ENCODE measurements at regions not wholly inside any gene's neighbourhood (a gene's known extent, or its start where the extent isn't known, plus 50 kb on each side); places are given as distances from the start of the nearest gene placed in this dataset.
A peak's percentile ranks its signal among the peaks of the same experiment; 100 is the strongest.

- no peak for DNase-seq
These were observed 548.1 kb downstream of the LTN1 start for GRCh38 chr21:28444557-28444956.

- DNase-seq = no peak
These were observed 548.6 kb downstream of the LTN1 start for GRCh38 chr21:28444111-28444510.

DNA sequence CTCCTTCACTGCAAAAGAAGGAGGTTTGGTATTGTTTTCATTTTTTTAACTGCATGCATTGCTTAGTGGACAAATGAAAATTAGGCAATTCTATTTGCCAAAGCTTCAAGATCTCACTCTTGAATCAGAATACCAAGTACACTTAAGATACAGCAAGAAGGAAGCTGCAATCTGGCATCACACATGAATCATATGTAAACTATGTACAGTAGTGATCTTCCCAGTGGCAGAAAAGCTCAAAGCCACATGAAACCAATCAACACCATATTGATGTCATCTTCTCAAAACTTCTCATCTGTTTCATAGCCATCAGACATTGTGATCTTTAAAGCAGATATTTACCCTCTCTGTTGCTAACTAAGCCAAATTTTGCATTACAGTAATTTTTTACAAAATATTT lies 550.1 kb downstream of the LTN1 start:
- DNase-seq = no peak

- DNase-seq = no peak
These were observed 550.6 kb downstream of the LTN1 start for GRCh38 chr21:28442085-28442484.

GRCh38 chr21:28439788-28440187 lies 552.9 kb downstream of the LTN1 start:
- no peak for DNase-seq

- no peak for DNase-seq
These were observed 553.4 kb downstream of the LTN1 start for GRCh38 chr21:28439251-28439650.

GRCh38 chr21:28437061-28437460 lies 555.6 kb downstream of the LTN1 start:
- no peak for DNase-seq

GRCh38 chr21:28436286-28436932 lies 556.3 kb downstream of the LTN1 start:
- DNase-seq = no peak

- DNase-seq = no peak
These were observed 561.0 kb downstream of the LTN1 start for GRCh38 chr21:28431527-28432200.

GRCh38 chr21:28431022-28431421 lies 561.7 kb downstream of the LTN1 start:
- DNase-seq = no peak

GRCh38 chr21:28429161-28429560 lies 563.5 kb downstream of the LTN1 start:
- no peak for DNase-seq

GRCh38 chr21:28427394-28428022 lies 565.2 kb downstream of the LTN1 start:
- DNase-seq = no peak

- DNase-seq = no peak
These were observed 566.1 kb downstream of the LTN1 start for GRCh38 chr21:28426545-28426944.

DNA sequence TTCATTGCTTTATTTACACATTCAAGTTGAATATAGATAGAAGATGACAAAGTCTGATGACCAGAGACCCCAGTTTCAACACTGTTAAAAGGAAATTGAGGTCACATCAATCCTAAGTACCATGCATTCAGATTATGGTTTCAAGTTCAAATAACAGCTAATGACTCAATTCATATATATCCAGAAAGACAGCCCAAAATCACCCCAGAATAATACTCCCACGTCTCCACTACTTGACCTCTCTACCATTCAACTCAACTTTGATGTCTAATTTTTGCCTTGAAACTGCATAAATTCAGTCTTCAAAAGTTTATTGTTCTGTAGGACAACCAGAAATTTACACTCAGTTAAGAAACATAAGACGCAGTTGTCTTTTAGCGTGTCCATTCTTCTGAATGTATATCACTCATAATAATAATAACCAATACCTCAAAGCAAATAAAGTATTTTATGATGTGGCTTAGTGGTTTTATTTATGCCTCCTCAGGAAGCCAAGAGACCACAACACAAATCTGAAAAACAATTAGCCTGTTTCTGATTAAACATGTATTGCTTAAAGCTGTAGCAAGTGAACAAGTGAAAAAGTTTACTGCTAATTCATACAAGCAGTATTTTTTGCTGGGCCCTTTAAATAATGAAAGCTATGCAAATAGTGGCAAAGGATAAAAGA lies 569.0 kb downstream of the LTN1 start:
- no peak for DNase-seq

DNA sequence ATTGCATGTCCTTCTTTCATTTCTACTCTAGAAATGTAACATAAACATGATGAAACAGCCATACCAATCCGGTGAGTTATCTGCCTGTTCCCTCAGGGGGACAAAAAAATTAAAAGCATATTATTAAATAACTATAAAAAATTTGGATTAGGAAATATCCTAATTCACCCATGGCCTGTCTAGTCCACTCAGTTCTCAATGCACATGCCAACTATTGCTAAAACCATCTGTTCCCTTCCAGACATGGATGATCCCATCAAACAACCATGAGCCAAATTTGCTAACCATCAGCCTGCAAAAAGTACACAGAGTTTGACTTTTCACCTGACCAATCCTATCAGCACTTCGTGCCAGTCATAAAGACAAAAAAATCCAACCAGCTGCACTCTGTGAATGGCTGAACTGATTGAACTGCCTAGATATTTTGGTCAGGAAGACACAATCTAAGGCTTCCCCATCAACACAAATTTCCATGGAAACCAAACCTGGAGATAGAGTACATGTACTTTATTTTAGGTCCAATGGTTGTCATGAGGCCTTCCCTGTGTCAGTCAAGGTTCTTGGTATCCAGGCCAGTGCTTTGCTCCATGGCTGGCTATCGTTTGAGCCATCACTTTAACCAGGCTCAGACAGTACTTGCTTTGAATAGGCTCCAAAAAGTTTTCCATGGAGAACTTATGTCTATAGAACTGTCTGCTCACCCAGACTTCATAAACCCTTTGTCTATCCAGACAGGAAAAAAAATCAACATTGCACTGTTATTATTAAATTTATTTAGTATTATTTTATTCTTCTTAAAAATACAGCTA lies 570.8 kb downstream of the LTN1 start:
- DNase-seq = no peak

- DNase-seq = no peak
These were observed 572.9 kb downstream of the LTN1 start for GRCh38 chr21:28419811-28420210.

DNA sequence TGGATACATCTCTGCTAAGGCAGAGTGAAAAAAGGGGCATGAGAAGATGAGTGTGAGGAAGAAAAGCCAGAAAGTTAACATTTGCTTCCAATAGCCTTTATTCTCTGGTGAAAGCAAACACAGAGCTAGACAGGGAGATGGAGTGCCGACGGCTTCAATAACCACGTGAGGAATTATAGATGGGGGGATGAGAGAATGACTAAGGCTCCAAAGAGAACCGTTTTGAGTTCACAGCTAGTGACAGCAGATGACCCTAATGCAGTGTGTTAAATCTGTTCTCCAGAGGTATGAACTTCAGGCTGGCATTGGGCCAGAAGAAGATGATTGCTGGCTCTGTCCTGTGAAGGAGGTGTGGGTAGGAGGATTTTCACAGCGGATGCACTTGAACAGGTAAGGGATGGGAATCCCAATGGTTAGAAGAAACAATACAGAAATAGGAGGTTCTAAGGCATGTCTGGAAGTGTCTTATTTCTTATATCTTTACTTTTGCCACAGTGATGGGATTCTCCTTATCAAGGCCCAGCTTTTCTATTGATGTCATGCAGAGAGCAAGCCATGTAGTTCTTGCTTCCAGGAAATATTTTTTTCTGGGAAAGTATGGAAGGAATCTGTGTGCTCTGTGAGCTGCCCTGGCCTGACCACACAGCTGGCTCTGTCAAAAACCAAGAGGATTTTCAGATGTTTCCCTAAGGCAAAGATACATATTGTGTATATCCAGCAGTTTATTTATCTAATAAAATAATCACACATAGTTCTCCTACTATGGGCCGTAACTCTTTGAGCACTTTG lies 573.8 kb downstream of the LTN1 start:
- DNase-seq = no peak

DNA sequence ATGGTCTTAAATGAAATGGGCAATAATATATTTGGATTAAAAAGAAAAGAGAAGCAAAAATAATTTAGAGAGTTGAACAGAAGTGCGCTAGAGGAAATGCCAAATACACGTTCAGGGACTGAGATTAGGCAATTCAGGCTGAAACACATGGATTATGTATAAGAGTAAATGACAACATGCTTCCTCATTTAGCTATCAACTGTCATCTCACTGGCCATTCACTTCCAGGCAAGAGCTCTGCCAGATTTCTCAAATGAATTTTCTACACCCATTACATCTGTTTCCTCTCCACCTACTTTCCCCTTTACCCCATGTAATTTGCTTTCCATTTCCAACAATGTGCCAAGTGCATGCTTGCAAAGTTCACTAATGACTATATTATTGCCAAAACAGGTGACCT lies 582.4 kb downstream of the LTN1 start:
- no peak for DNase-seq

- DNase-seq = no peak
These were observed 590.1 kb downstream of the LTN1 start for GRCh38 chr21:28402616-28402989.

DNA sequence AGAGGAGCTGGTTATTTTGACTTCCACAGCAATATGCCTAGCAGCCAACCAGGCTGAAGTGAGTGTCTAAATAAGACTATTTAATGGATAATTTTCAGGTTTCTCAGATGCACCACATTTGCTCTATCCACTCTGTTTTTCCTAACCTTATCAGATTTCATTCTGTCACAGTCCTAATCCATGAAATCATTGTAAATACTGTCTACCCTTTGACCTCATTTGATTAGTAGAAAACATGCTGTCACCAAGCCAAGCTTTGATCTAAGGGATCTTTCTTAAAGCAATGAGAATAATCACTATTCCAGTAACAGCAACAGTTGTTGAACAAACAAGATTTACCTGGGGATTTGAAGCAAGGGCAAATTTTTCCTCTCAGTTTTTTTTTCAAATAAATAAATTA lies 595.6 kb downstream of the LTN1 start:
- no peak for DNase-seq

- no peak for DNase-seq
These were observed 596.3 kb downstream of the LTN1 start for GRCh38 chr21:28396421-28396820.

GRCh38 chr21:28393279-28393678 lies 599.4 kb downstream of the LTN1 start:
- DNase-seq = peak; percentile 87

Measured in NCI-H2029 treated with DMSO at 0.1 percent for 48 hours (cell line).